RWPE1 (cell line): ENCODE measurements at regions not wholly inside any gene's neighbourhood (a gene's known extent, or its start where the extent isn't known, plus 50 kb on each side); places are given as distances from the start of the nearest gene placed in this dataset.

Experiments
- CTCF ChIA-PET: fragments of 350-600 bp; sonication (Branson Sonifier 250); formaldehyde crosslinking; extraction: SDS; loops from one replicate; lab custom pipeline; 2021; lab: Yijun Ruan, JAX
- POLR2A ChIA-PET: fragments of 400-600 bp; formaldehyde crosslinking; extraction: SDS; loops from one replicate; lab custom pipeline; 2020; ENCODE audit warnings: antibody characterized with exemption; ENCODE audit not compliant: low non-redundant PET; lab: Yijun Ruan, JAX
- DNase-seq: peaks from one replicate; pipeline ENCODE4 v3.0.0; 2012; ENCODE audit warnings: low spot score
- H3K27ac ChIP-seq: fragments of 450-650 bp; 2 replicates; pipeline ENCODE4 v1.5.1; 2017
- TF ChIP-seq, protein P1 (sequence below): fragments of 450-650 bp; conservative IDR thresholded peaks from 2 replicates; pipeline ENCODE4 v1.5.1; 2017; ENCODE audit warnings: low read depth, mild to moderate bottlenecking

DNA sequence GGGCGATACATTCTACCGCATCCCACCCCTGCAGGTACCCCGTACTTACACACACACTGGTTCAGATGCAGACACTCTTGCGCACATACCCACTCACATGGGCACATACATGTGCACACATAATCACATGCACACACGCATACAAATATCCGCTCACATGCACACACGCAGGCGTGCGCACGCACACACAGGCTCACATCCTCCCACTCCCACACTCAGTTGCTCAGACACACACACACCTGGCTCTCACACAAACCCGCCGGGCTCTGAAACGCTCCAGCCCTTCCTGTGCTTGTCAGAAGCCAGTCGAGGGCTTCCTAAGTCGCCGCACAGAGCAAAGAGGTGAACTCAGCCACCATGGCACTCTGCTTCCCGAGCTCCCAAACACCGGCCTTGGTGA is 164.5 kb downstream of the CRYBB2 start:
- no peak overlapping the region for H3K27ac ChIP-seq
- ChIA-PET CTCF (interaction anchor here (0.6 kb wide), 1 partner anchor 335 kb away, joined by 6 read pairs; no protein-coding TSS in a partner anchor), POLR2A (no interaction called here)
- DNase-seq: no peak
- TF ChIP-seq, protein P1, sequence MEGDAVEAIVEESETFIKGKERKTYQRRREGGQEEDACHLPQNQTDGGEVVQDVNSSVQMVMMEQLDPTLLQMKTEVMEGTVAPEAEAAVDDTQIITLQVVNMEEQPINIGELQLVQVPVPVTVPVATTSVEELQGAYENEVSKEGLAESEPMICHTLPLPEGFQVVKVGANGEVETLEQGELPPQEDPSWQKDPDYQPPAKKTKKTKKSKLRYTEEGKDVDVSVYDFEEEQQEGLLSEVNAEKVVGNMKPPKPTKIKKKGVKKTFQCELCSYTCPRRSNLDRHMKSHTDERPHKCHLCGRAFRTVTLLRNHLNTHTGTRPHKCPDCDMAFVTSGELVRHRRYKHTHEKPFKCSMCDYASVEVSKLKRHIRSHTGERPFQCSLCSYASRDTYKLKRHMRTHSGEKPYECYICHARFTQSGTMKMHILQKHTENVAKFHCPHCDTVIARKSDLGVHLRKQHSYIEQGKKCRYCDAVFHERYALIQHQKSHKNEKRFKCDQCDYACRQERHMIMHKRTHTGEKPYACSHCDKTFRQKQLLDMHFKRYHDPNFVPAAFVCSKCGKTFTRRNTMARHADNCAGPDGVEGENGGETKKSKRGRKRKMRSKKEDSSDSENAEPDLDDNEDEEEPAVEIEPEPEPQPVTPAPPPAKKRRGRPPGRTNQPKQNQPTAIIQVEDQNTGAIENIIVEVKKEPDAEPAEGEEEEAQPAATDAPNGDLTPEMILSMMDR: no peak

DNA sequence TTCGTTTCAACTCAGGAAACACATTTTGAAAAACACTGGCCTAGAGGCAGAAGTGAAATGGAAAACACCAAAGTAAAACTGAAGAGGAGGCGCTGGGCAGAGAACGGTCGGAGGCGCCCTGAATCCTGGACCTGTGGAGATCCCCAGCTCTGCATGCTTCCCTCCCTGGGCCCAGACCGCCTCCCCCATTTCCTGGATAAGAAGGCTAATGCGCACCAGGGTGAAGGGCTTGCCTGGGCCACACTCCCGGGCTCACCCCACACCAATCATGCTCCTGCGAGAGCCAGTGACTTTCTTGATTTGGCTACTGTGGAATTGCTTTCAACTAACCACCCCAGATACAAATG is 167.1 kb downstream of the CRYBB2 start:
- peak overlapping the region; percentile 43 for H3K27ac ChIP-seq
- no peak for DNase-seq
- CTCF ChIA-PET: no interaction called here
- POLR2A ChIA-PET: no interaction called here
- TF ChIP-seq, protein P1: no peak

DNA sequence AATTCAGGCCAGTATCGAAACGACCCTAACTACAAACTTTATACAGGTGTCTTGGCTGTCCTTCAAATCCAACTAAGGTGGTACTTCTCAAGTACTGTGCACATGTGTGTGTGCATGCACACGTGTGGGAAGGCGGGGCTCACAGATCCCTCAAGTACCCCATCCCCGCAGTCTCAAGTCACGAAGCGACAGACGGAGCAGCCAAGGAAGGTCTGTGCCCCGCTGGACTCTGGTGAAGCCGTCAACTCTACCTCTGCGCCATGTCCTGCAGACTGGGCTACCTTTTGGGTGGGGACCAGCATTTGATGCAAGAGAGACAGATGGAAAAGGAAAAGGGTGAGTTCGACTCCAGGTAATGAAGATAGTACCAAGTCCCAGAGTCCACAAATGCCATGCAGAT is 169.0 kb downstream of the CRYBB2 start:
- CTCF ChIA-PET: no interaction called here
- no peak for DNase-seq
- no peak overlapping the region for H3K27ac ChIP-seq
- TF ChIP-seq, protein P1: no peak
- POLR2A ChIA-PET: no interaction called here

DNA sequence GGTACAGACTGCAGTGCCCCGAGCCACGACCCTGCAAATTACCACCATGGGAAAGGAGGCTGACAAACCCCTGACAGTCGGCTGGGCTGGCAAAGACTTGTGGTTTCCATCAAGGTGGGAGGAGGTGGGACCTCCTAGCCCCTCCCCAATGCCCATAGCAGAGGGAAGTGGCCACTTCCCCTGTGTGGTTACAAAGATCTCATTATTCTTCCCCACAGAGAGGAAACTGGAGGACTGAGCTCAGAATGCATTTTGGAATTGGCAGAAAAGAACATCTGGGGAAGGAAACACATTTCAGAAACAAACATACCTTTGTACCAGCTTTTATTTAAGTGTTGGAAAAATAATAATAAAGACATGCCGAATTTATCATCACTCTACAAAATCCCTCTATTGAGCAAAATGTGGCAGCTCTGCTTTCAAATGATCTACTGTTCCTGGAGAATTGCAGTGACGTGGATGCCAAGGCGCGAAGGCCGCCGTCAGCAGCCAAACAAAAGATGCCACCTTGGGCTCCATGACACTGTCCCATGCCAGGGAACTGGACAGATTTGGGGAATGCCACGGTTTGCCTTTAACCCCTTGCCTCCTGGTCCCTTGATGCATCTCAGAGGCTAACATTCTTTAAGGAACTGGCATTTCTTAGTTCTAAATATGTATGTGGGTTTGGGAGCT is 169.6 kb downstream of the CRYBB2 start:
- TF ChIP-seq, protein P1: no peak
- CTCF ChIA-PET: no interaction called here
- no peak for DNase-seq

DNA sequence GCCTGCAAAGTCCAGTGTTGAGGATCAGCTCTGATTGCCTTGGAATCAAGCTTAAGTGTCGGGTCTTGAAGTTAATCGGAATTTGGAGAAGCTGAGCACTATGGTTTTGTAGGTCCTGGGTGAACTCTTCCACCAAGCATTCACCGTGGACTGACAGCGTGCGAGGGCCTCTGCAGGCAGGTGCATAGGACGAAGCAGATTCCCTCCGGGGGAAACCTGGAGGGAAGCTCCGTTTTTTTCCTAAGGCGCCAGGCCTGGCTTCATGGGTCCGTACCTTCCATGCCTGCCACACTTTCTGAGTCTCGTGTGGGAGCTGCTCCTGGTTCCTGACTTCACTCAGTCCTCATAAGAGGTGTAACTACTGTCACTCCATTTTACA is 170.1 kb downstream of the CRYBB2 start:
- H3K27ac ChIP-seq: no peak overlapping the region
- CTCF ChIA-PET: no interaction called here
- DNase-seq: no peak
- TF ChIP-seq, protein P1: no peak
- POLR2A ChIA-PET: no interaction called here

More for the DNA sequence above, 169.6 kb downstream of the CRYBB2 start:
- no peak overlapping the region for H3K27ac ChIP-seq
- POLR2A ChIA-PET: no interaction called here

DNA sequence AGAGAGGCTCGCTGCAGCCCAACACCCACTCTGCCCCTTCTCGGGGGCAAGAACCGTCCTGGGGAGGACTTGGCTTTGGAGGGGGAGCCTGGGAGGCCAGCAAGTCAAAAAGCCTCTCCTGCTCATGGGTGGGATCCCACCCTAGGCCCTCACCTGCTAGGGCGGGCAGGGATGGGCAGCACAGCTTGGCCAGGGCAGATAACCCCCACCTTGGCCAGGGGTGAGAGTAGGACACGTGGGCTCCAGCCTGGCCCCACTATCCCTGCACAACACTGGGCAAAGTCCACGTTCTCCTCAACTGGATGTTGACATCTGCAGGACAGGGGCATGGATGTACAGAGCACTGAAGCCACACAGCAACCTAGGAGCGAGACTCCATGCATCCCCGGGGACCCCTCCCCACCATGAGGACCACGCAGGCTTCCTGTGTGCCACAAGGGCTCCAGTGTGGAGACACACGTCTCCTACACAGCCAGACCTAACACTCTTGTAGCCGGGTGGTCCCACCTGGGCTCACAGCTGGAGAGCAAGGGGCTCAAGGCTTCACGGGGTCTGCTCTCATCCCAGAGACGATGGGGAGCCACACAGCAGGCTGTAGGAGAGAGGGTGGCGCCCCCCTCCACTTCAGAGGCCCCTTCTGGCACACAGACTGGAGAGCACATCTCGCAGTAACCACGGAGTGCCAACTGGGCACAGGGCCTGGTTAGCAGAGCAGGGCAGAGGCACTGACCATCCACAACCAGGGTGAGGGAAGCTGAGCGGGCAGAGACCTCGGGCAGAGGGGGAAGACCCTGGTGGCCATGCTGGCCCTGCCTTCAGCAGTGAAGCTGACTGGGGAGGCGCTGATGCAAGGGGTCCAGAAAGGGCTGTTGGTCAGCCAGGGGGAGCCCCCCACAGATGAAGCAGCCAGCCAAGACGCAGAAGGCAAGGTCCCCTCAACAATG is 171.1 kb downstream of the CRYBB2 start:
- H3K27ac ChIP-seq: no peak overlapping the region
- CTCF ChIA-PET: interaction anchor here (0.6 kb wide), 1 partner anchor 1193 kb away, joined by 3 read pairs; no protein-coding TSS in a partner anchor
- no peak for DNase-seq
- TF ChIP-seq, protein P1: no peak
- POLR2A ChIA-PET: no interaction called here
